NCI-H2029 (cell line): ENCODE measurements at regions not wholly inside any gene's neighbourhood (a gene's known extent, or its start where the extent isn't known, plus 50 kb on each side); places are given as distances from the start of the nearest gene placed in this dataset.
"Not testable (repeated sequence)": the region's sequence is repeated elsewhere in the genome, so short reads cannot be mapped to it uniquely, and the experiment has no call there.

Experiments
- DNase-seq: peaks from one replicate; lab custom pipeline; 2025; lab: John Stamatoyannopoulos, UW

DNA sequence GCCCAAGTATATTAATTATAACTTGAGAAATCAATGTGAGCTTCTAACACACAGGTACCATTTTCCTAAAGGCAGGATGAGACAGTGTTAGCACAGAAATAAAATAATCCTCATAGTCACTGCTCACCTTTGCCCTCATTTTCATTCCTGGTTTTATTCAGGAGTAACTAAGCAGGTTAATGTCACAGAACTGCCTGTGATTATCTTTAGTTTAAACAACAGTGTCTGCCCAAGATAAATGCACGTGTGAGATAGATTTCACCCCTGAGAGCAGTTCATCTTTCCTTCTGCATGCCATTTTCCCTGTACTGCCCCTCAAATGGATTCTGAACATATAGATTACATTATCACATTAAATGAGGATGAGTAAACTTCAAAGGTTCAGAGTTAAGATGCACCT is 250.7 kb downstream of the RMST start:
- DNase-seq, result no peak

DNA sequence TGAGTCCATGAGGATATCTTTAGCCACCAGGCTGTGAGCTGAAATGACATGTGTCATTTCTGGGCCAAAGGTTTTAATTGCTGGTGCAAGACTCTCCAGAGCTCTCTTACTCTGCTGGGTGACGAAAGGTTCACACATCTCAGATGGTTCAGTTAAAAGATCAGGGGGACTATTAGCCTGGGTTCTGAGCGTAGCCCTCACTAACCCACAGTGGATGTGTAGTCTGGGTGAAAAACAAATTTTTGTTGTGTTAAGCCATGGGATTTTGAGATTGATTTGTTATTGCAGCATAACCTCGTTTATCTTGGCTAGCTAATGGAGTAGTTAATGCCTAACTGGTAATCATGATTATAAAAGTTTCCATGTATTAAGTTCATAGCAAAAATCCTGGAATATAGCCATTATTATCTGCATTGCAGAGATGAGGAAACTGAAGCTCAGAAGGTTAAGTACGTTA is 251.5 kb downstream of the RMST start:
- DNase-seq, result no peak

DNA sequence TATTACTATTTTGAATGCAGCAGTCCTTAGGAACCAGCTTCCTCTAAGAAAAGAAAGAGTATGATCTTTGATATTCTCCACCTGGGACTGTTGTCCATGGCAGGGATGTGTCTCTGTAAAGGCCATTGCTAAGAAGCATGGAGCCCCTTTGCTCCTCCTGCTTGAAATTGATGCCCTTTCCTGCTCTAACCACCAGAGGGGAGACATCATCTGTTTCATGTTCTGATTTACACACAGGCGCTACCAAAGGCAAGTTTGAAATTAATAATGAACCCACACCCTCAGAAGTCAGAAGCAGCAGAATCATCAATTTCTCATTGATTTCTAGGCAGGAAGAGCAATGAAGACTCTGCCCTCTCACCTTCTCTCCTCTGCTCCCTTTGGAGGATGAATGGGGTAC is 253.8 kb downstream of the RMST start:
- no peak for DNase-seq

DNA sequence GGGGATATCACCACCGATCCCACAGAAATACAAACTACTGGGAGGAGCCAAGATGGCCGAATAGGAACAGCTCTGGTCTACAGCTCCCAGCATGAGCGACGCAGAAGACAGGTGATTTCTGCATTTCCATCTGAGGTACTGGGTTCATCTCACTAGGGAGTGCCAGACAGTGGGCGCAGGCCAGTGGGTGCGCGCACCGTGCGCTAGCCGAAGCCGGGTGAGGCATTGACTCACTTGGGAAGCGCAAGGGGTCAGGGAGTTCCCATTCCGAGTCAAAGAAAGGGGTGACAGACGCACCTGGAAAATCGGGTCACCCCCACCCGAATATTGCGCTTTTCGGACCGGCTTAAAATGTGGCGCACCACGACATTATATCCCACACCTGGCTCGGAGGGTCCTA is 261.2 kb downstream of the RMST start:
- DNase-seq, result not testable (repeated sequence)

DNA sequence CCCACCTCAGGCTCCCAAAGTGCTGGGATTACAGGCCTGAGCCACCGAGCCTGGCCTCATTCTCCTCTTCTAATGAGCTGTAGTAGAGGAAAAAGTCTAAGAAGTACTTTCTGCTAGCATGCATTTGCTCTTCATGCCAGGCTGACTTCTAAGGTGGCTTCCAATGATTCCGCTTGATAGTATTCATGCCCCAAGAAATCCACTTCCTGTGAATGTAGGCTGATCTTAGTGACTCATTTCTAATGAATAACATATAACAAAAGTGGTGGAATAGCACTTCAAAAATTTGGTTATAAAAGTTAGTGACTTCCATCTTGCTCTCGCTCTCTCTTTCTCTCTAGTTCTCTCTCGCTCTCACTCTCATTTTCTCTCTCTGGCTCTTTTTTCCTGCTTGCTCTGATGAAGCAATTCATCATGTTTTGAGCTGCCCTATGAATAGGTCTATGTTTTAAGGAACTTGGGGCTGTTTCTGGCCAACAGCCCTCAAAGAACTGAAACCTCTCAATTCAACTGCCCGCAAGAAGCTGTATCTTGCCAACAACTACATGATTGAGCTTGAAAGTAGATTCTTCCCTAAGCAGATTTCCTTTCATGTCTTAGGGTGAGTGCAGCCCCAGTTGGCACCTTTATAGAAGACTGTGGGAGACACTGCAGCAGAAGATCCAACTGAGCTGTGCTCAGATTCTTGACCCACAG is 282.9 kb downstream of the RMST start:
- no peak for DNase-seq

DNA sequence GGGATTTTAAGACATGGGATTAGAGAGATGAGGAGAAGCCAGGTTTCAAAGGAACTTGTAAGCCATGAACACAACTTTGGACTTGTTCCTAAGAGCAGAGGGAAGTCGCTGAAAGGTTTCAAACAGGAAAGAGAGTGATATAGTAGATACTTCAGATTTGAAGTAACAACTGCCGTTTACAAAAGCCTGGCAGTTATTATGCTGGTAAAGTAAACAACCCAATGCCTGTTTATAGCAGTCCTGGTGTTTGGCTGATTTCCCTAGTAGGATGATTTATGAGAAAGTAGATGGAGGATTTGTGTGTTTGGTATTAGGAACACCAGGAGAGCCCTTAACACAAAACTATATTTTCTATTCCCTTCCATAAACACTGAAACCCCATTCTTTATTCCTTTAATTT is 285.7 kb downstream of the RMST start:
- peak; percentile 75 for DNase-seq

DNA sequence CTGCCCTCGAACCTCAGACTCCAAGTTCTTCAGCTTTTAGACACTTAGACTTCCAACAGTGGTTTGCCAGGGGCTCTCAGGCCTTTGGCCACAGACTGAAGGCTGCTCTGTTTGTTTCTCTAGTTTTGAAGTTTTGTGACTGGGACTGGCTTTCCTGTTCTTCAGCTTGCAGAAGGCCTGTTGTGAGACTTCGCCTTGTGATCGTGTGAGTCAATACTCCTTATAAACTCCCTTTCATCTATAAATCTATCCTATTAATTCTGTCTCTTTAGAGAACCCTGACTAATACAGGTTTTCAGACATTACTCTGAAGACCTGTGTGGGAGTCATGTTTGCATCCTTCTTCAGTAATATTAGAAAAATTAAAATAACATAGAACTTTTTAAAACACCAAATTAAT is 289.1 kb downstream of the RMST start:
- no peak for DNase-seq

DNA sequence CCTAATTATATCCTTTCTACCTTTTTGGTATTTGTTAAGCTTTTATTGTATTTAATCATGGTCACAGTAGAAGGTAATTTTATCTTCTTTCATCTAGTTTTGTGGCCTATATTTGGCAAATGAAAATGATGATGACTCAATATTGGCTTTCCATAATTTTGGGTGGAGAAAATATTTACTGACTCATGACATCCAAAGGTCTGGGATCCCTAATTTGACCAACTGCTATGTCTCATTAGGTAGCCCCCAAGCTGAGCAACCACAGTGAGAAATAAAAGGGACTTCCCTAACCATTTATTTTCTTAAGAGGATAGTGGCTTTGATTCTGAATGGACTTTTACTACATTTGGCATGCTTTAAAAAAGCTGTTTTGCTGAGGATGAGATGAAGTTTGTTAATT is 289.5 kb downstream of the RMST start:
- DNase-seq, result no peak

DNA sequence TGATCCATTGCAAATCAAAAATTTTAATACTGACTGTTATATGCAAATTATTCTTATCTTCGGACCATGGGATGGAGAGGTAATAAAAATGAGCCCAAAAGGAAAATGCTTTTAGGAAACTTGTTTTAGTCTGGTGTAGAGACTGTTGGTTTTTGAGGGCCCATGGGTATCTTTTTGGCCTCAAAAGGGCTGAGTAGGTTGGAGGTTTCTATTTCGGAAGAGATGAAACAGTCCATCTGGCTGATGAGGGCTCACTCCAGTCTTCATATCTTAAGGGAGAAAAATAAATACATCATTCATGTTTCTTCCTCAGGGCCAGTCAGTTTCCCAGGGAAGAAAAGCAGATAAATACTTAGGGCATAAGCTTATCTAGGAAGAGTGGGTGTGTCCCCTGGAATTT is 290.7 kb downstream of the RMST start:
- DNase-seq, result no peak

DNA sequence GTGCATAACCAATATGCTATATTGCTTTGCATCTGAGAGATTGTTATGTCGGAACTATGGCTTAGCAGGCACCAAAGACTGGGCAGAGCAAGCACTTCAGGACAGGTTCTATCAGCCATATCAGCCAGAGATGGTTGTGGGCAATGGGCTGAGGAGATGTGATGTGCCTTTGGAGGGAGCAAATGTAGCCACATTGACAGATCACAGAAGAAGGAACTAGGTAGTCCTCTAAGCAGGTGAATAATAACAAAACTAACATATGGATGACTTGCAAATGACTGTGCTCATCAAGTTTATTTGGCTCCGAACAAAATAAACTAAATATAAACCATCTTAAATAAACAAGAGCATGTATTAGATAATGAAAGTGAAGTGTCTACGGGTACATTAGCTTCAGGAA is 291.7 kb downstream of the RMST start:
- no peak for DNase-seq

DNA sequence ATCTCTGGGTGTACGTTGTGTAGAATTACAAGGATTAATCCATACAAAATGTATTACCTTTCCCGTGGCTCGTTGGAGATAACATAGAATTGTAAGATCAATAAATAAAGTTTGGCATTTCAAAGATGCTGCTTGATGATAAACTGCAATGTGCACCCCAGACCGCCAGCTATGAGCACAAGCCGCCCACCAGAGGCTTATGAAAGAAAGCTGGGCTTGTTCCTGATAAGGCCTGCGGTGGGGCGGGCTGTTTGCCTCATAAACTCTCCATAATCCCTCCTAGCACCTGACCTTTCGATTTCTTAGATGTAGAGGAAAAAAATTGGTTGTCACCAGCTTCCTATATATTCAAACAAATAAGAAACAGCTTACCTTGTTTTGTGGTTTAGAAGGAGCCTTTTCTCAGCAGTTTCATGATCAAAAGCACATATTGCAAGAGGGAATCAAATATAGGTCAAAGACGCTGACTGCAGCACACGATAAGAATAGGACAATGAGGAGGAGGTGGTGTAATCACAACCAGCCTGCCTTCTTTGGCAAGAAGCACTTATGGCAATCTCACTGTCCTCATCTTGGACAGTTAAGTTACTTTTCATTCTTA is 293.6 kb downstream of the RMST start:
- no peak for DNase-seq

DNA sequence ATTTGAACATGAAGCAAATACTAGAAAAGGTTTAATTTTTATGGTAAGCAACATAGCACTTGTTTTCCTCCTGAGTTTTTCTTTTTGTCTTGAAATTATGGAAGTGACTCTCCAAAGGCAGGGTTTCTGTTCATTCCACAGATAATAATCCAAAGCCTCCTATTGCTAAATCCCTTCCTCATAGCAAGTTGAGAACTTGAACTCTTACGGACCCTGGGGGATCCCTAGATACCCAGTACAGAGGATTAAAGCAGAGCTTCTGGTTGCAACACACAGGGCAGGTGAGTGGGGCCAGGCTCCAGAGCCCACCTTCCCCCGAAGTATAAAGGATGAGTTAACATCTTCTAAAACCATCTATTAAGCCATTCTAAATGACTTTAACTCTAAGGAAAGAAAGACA is 294.1 kb downstream of the RMST start:
- no peak for DNase-seq

DNA sequence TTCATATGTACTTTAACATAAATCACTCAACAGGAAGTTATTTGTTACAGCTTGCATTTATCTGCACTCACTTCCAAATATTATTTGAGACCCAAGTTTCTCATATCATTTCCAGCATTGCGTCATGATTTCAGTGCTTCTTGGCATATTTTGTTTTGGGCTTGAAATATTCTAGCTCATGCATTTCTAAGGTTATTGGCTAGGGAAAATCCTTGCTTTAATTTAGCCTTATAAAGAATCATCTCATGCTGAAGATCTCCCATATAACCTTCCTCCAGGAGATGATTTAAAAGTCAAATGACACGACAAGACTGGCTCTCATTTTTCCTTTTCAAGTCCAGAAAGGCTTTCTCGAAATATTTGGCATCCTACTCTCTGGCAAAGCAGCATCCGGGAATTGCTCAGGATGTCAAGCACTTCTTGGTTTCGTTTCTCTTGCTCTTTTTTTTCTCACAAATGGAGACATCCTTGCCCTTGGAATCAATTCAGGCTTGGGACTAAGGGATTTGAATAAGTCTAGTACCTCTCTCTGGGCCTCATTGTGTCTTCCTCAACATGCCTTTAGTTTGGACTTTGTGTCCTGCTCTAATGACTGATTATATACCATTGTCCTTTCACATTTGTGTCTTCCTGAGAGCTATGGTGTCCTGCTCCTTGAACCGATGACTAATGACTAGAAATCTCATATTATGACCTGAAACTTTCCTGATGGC is 295.0 kb downstream of the RMST start:
- no peak for DNase-seq

DNA sequence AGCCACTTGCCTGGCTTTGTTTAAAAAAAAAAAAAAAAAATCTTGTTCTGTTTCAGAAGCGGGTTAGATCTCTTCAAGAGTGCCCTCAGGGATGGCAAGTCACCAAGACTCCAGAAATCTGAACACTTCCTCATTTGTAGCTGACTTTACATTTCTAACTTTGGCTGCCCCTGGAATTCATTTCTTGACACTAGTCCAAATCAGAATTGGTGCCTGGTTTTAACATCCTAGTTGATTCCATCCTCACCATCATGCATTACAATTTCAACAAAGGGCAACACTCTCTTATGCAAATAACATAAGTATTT is 295.5 kb downstream of the RMST start:
- no peak for DNase-seq

DNA sequence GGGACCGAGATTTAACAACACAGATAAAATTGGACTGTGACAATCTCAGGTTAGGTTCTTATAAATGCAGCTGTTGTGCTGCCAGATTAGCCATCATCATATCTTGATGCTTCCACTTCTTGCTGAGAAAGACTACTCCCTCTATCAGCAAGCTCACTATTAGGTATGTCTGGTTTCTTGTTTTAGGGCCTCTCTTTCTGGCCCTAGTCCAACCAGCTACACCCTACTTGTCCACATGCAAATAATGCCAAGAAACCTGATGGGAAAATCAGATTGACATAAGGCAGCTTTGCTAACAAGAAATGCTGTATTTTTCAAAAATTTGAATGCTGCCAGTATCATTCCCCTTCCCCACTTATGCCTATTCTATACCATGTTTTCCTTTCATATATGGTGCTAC is 296.0 kb downstream of the RMST start:
- DNase-seq, result no peak

DNA sequence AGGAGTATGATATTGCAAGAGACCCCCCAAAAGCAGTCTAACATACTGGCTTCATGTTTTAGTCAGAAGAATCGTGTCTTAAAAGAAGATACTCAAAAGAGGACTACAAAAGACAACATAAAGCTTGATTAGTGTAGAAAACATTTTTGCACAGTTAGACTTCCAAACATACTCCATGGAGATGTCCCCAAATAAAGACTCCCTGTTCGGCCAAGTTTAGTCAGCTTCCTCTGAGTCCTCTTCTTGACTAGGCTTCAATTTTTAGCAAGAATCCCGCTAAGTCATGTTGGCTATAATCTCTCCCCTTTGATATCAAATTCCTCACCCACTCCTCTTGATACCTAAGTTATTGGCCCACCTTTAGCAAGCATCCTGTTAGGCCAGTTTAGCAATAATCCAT is 298.0 kb downstream of the RMST start:
- no peak for DNase-seq

DNA sequence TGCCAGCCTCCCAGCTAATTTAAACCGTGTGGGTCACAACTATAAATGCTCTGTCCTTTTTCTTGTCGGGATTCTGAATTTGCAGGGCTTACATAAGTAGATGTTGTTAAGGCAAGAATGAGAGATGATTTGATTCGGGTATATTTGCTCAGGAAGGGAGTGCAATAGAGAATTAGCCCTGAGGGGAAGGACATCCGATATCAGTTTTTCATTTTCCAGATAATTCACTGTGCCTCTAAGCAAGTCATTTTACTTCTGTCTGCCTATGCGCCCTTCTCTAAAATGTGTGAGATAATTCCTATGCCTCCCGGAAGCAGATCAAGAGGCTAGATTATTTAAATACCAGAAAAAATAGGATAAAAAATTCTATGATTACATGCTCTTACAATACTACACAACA is 300.5 kb downstream of the RMST start:
- DNase-seq, result no peak

DNA sequence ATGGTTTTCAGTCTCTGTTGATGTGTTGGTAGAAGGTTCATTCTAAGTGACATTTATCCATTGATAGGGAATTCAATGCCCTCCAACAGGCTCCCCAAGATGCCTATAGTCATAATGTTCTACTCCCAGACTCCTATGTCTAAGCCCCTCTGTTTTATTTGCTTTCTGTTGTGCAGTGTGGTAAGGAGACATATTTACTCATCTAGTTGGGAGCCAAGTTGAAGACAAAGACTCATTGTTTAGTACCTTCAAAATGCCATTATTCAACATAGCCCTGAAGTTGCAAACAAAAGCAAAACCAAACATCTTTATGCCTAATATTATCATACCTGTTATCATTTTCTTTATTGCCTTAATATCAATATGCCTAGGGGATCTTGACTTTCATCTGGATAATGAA is 302.1 kb downstream of the RMST start:
- DNase-seq, result no peak

DNA sequence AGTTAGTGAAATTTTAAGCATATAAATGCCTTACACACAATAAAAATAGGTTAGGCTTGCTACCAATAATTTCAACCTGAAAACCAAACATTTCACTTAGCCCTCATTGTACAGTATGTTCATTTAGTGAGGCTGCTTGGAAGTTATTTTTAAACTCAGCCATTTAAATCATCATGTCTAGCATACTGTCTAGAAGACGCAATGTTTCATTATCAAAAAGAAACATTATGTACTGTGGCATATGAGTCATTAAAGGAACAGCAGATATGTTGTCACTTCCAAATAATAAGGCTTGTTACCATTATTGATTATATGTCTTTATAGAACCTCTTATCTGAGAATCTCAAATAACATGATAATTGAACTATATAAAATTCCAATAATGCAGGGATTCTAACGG is 304.7 kb downstream of the RMST start:
- DNase-seq, result no peak

DNA sequence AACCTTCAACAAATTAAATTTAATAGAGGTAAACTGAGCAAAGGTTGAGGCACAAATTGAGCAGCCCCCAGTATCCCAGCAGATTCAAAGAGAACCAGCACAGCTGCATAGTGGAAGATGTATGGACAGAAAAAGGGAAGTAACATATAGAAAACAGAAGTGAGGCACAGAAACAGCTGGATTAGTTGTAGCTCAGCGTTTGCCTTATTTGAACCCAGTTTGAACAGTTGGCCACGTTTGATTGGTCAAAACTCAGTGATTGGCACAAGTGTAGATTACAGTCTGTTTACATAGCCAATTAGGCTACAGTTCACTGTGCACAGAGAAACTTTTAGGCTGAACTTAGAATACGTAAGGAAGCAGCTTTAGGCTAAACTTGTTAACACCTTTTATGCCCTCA is 315.5 kb downstream of the RMST start:
- DNase-seq, result no peak

DNA sequence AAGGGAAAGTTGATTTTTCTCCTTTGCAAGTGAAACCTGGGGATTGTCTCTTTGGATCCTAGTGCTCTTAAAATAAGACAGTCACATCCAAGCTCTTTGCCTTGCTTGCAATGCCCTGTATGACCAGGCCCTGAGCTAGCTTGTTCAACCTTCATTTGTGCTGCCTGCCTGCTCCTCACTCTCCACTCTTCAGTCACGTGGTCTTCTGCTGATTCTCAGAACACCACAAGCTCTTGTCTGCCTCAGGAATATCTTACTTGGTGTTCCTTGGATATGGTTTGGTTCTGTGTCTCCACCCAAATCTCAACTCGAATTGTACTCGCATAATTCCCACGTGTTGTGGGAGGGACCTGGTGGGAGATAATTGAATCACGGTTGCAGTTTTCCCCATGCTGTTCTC is 318.7 kb downstream of the RMST start:
- DNase-seq, result no peak

DNA sequence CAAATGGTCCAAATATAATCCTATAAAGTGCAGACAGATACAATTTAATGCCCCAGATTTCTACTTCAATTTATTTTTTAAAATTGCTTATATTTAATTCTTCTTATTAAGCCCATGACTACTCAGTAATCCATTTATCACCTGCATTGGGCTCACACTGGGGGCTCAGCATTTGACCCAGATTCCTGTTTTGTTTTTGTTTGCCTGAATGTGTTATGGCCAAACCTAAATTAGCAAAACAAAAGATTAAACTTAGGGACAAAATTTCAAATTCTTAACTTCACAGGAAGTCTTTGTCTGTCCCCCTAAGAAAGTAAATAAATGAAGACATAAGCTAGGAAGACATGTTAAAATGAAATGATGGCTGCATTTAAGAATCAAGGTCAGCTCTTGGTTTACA is 322.3 kb downstream of the RMST start:
- no peak for DNase-seq

DNA sequence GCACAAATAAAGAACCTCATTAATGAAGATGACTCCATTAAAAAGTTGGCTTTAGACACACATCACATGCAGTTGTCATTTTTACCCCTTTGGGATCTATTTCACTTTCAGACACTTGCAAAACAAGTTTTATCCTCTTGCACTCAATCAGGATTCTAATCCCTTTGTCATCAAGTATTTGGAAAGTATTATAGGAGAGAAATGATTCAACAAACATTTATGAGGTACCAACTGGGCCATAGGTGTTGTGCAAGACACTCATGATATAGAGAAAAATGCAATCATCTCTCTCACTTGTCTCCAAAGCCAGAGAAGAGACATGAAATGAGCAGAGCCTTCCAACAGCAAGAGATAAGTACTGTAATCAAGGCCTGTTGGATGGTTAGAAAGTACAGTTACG is 327.7 kb downstream of the RMST start:
- no peak for DNase-seq

DNA sequence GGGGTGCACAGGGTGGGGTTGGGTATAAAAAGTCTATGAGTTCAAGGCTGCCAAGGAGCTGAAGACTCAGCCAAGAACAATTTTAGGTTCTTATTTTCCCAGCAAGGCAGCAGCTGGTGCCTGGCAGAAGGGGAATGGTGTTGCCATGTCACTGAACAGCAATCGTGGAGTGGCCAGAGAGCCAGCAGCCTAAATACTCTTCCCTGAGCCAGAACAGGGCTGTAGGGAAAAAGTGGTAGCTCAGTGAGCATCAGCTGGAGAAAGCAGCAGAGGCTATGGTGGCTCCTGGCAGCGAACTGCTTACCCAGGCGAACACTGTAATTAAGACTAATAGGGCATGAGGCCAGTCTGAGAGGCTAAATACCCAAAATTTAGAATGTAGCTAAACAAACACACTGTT is 334.9 kb downstream of the RMST start:
- no peak for DNase-seq
